ENCODE measurements at regions not wholly inside any gene's neighbourhood (a gene's known extent, or its start where the extent isn't known, plus 50 kb on each side); places are given as distances from the start of the nearest gene placed in this dataset.

DNA sequence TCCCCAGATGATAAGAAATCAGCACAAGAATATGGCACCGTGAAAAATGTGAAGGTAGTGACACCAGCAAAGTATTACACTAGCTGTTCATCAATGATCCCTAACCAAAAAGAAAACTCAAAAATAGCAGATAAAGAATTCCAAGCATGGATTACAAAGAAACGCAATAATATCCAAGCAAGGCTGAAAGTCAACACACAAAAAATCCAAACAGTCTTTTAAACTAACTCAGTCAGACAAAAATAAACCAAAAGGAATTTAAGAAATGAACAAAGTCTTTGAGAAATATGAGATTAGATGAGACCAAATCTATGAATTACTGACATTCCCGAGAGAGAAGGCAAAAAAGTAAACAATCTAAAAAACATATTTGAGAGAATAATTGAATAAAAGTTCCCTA is 976.1 kb upstream of the MAP3K7 start:
- TF ChIP-seq, protein P1, sequence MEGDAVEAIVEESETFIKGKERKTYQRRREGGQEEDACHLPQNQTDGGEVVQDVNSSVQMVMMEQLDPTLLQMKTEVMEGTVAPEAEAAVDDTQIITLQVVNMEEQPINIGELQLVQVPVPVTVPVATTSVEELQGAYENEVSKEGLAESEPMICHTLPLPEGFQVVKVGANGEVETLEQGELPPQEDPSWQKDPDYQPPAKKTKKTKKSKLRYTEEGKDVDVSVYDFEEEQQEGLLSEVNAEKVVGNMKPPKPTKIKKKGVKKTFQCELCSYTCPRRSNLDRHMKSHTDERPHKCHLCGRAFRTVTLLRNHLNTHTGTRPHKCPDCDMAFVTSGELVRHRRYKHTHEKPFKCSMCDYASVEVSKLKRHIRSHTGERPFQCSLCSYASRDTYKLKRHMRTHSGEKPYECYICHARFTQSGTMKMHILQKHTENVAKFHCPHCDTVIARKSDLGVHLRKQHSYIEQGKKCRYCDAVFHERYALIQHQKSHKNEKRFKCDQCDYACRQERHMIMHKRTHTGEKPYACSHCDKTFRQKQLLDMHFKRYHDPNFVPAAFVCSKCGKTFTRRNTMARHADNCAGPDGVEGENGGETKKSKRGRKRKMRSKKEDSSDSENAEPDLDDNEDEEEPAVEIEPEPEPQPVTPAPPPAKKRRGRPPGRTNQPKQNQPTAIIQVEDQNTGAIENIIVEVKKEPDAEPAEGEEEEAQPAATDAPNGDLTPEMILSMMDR (IDR thresholded peaks at IDR 0.05; ENCODE audit: low read length) = no peak
- TF ChIP-seq EZH2 (optimal IDR thresholded peaks at IDR 0.05; ENCODE audit: low read depth, low read length) = no peak
- no peak for TF ChIP-seq EZH2phosphoT487 (IDR thresholded peaks at IDR 0.05; ENCODE audit: low read length)

Data from MM.1S (cell line).